Activated naive CD4-positive, alpha-beta T cell treated with anti-CD3 and anti-CD28 coated beads, Interleukin-2, amount 10 ng/mL, durations not matched to agents 7 days and 5 days (primary cell): ENCODE measurements at regions not wholly inside any gene's neighbourhood (a gene's known extent, or its start where the extent isn't known, plus 50 kb on each side); places are given as distances from the start of the nearest gene placed in this dataset.
"Not testable (repeated sequence)": the region's sequence is repeated elsewhere in the genome, so short reads cannot be mapped to it uniquely, and the experiment has no call there.

Experiments
- CTCF ChIA-PET: fragments of 350-600 bp; sonication (Branson Sonifier 250); formaldehyde crosslinking; loops from one replicate; lab custom pipeline; 2021; ENCODE audit warnings: antibody characterized with exemption; lab: Charles Lee
- DNase-seq: peaks from one replicate; pipeline ENCODE4 v3.0.0-alpha.2; 2020
- H3K27ac Mint-ChIP-seq: one replicate; pipeline ENCODE4 v1.8.0; 2021; ENCODE audit warnings: mild to moderate bottlenecking, moderate library complexity, mixed read lengths
- H3K27me3 Mint-ChIP-seq: one replicate; pipeline ENCODE4 v1.8.0; 2021; ENCODE audit warnings: mild to moderate bottlenecking, mixed read lengths
- H3K36me3 Mint-ChIP-seq: one replicate; pipeline ENCODE4 v1.8.0; 2021; ENCODE audit warnings: mixed read lengths
- H3K4me1 Mint-ChIP-seq: one replicate; pipeline ENCODE4 v1.8.0; 2021; ENCODE audit warnings: mixed read lengths
- H3K4me3 Mint-ChIP-seq: one replicate; pipeline ENCODE4 v1.8.0; 2021; ENCODE audit warnings: mild to moderate bottlenecking, moderate library complexity, mixed read lengths
- H3K9me3 Mint-ChIP-seq: one replicate; pipeline ENCODE4 v1.8.0; 2021; ENCODE audit warnings: mixed read lengths

DNA sequence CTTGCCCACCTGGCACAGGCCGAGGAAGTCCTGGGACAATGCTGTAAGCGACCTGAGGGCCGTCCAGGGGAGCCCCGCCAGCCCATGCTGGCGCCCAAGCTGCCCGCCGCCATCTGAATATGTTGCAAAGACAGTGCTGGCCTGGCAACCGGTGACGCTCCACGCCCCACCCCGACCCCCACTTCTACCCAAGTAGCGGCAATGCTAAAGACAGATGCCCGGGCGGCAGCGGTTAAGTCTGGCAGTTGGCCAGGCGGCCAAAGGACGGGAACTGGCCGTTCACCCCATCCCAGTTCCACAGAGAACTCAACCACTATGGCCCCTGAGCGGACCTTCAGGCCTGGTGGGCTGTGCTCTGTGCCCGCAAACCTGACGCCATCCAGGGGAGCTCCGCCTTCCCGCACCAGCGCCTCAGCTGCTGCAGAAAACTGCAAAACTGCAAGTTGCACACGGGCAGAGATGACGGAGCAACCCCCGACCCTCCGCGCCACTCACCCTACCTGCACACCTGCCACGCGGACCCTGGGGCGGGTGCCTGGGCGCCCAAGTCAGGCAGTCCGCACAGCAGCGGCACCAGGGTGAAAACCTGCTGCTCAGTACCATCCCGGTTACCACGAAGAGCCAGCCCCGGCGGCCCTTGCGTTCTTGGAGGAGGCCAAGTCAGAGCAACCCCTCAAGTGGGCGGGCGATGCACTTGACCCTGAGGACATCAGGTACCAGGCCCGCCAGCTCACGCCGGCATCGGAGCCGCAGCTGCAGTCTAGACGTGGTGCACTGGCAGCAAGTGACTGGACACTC lies 667.6 kb downstream of the SPATA31A6 start:
- CTCF ChIA-PET, DNase-seq, H3K9me3 Mint-ChIP-seq: not testable (repeated sequence)

DNA sequence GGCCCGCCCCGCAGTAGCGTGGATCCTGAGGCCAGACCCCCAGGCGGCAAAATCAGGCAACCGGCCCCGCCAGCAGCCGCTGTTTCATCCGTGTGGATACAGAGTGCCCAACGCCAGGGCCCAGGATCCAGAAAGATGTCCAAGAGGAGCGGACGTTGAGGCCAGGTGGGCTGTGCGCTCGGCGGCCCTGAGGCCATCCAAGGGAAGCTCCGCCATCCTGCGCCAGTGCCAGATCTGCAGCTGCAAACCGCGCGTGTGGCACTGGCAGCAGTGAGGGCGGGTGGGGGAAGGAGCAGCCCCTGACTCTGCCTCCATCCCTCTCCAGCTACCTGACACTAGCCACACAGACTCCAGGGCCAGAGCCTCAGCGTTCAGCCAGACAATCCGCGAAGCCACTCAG lies 668.2 kb downstream of the SPATA31A6 start:
- peaks cover 19% of the 10 kb centered on the region for H3K27me3 Mint-ChIP-seq
- not testable (repeated sequence) for DNase-seq, H3K4me3 Mint-ChIP-seq

More for the DNA sequence above, 667.6 kb downstream of the SPATA31A6 start:
- not testable (repeated sequence) for H3K4me1 Mint-ChIP-seq, H3K36me3 Mint-ChIP-seq, H3K27ac Mint-ChIP-seq, H3K4me3 Mint-ChIP-seq
- peaks cover 19% of the 10 kb centered on the region for H3K27me3 Mint-ChIP-seq

DNA sequence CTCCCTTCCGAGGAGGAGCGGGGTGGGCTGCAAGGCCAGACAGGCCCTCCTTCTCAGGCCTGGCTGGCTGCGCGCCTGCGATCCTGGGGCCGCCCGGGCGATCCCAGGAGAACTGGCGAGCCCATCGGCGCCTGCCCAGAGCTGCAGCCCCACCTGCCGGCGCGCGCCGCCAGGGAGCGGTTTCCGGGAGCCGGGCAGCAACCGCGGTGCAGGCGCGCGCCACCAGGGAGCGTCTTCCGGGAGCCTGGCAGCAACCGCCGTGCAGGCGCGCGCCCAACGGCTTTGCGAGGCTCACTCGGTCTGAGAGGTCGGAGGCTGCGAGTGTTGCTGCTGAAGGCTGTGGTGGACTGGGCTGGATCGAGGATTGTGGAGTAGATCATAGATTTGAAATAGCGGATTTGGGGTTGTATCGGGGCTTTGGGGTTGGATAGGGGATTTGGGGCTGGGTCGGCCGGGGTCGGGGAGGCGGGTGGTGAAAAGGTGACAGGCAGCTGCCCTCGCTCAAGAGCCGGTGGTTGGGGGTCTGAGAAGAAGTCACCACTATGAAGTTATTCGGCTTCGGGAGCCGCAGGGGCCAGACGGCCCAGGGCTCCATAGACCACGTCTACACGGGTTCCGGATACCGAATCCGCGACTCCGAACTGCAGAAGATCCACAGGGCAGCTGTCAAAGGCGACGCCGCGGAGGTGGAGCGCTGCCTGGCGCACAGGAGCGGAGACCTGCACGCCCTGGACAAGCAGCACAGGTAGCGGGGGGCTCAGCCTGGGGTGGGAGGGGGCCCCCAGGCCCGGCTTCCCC lies 668.9 kb downstream of the SPATA31A6 start:
- peak; percentile 29 for DNase-seq
- H3K4me1 Mint-ChIP-seq, H3K36me3 Mint-ChIP-seq, CTCF ChIA-PET, H3K9me3 Mint-ChIP-seq, H3K27ac Mint-ChIP-seq: not testable (repeated sequence)
- Mint-ChIP-seq H3K4me3 (peak overlapping the region; percentile 31), H3K27me3 (peaks cover 19% of the 10 kb centered on the region)

More for the DNA sequence above, 668.2 kb downstream of the SPATA31A6 start:
- H3K9me3 Mint-ChIP-seq, H3K4me1 Mint-ChIP-seq, CTCF ChIA-PET, H3K27ac Mint-ChIP-seq, H3K36me3 Mint-ChIP-seq: not testable (repeated sequence)

DNA sequence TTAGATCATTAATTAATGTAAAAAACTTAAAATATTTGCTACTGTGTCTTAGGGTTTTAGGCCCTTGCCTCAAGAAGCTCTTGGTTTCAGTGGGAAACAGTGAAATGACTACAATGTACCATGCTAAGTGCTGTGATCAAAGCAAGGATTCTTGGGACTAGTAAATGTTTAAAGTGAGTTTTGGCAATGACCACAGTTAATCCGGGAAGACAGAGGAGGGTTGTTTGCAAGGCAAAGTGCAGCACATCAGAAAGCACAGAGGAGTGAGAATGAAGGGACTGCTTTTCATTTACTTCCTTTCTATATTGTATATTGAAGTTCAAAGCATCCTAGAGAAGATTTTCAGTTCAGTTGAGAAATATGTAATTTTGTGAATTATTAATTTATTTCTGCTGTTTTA lies 676.7 kb downstream of the SPATA31A6 start:
- CTCF ChIA-PET, H3K4me3 Mint-ChIP-seq, DNase-seq, H3K27me3 Mint-ChIP-seq, H3K36me3 Mint-ChIP-seq, H3K9me3 Mint-ChIP-seq, H3K4me1 Mint-ChIP-seq, H3K27ac Mint-ChIP-seq: not testable (repeated sequence)

DNA sequence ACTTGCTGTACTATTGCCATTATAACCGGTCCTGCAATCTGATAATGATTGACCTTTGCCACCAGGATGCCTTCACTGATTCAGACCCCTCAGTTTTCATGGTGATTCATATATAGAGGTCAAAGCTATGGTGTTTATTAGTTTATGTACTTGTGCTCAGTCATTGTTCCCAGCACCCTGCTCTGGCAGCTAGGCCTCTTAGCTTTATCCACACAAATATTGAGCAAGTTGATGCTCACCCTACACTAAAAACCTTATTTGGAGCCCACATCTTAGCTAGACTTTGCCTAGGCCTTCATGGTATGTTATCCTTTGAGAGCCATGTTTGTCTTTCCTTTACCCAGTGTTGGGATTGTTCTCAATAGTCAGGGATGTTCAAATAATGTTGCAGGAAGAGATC lies 679.0 kb downstream of the SPATA31A6 start:
- H3K36me3 Mint-ChIP-seq, DNase-seq, H3K4me1 Mint-ChIP-seq, H3K4me3 Mint-ChIP-seq, H3K27ac Mint-ChIP-seq, CTCF ChIA-PET, H3K9me3 Mint-ChIP-seq, H3K27me3 Mint-ChIP-seq: not testable (repeated sequence)
